Liver (tissue), 8 donors: ENCODE measurements at regions not wholly inside any gene's neighbourhood (a gene's known extent, or its start where the extent isn't known, plus 50 kb on each side); places are given as distances from the start of the nearest gene placed in this dataset.

Source experiments
- DNase-seq: peaks from one replicate; pipeline ENCODE4 v3.0.0-alpha.2; 2017; ENCODE audit warnings: low spot score
- H3K27ac ChIP-seq, 2 donors: one replicate each; pipeline ENCODE4 v1.7.0; 2013; ENCODE audit warnings: inconsistent platforms in 2 of 2, low read length in 2 of 2, control low read depth in 1 of 2, low read depth in 1 of 2, mild to moderate bottlenecking in 1 of 2
- H3K27me3 ChIP-seq, 4 donors: one replicate each; pipeline versions ENCODE4 v1.6.1 to v1.7.0; 2013; ENCODE audit warnings: low read length in 3 of 4, inconsistent platforms in 1 of 4, mild to moderate bottlenecking in 1 of 4, moderate library complexity in 1 of 4; ENCODE audit not compliant: control insufficient read depth in 4 of 4, insufficient read depth in 4 of 4
- H3K36me3 ChIP-seq, 4 donors: one replicate each; pipeline versions ENCODE4 v1.6.1 to v1.7.0; 2013; ENCODE audit warnings: low read length in 3 of 4, mild to moderate bottlenecking in 3 of 4, low read depth in 1 of 4, moderate library complexity in 1 of 4; ENCODE audit not compliant: control insufficient read depth in 4 of 4, insufficient read depth in 3 of 4
- H3K4me1 ChIP-seq, 4 donors: one replicate each; pipeline versions ENCODE4 v1.6.1 to v1.7.0; 2013; ENCODE audit warnings: low read length in 3 of 4, mild to moderate bottlenecking in 3 of 4, moderate library complexity in 1 of 4; ENCODE audit not compliant: control insufficient read depth in 4 of 4, insufficient read depth in 4 of 4
- H3K4me3 ChIP-seq, 3 donors: one replicate each; pipeline versions ENCODE4 v1.6.1 to v1.7.0; 2013; ENCODE audit warnings: low read length in 3 of 3, control low read depth in 1 of 3, low read depth in 1 of 3, mild to moderate bottlenecking in 1 of 3
- H3K9ac ChIP-seq, 2 donors: one replicate each; pipeline ENCODE4 v1.7.0; 2013; ENCODE audit warnings: low read length in 2 of 2, mild to moderate bottlenecking in 2 of 2, moderate library complexity in 2 of 2, control low read depth in 1 of 2, low read depth in 1 of 2
- H3K9me3 ChIP-seq, 4 donors: one replicate each; pipeline versions ENCODE4 v1.6.1 to v1.7.0; 2013; ENCODE audit warnings: low read length in 3 of 4; ENCODE audit not compliant: control insufficient read depth in 4 of 4
- EGR1 ChIP-seq, 2 donors: IDR thresholded peaks; 2 replicates each; pipeline ENCODE4 v1.6.1; 2016 to 2018; ENCODE audit warnings: antibody characterized with exemption in 2 of 2, low read depth in 2 of 2
- FOXA1 ChIP-seq: IDR thresholded peaks from 2 replicates; pipeline ENCODE4 v1.6.1; 2016; ENCODE audit warnings: antibody characterized with exemption
- FOXA2 ChIP-seq: IDR thresholded peaks from 2 replicates; pipeline ENCODE4 v1.6.1; 2016; ENCODE audit warnings: antibody characterized with exemption
- GABPA ChIP-seq, 2 donors: IDR thresholded peaks in 1 of 2; conservative IDR thresholded peaks in 1 of 2; 2 replicates each; pipeline ENCODE4 v1.6.1; 2016; ENCODE audit warnings: antibody characterized with exemption in 2 of 2, mild to moderate bottlenecking in 1 of 2, moderate library complexity in 1 of 2
- HNF4A ChIP-seq, 2 donors: conservative IDR thresholded peaks; 2 replicates each; pipeline ENCODE4 v1.6.1; 2016; ENCODE audit warnings: antibody characterized with exemption in 2 of 2, mild to moderate bottlenecking in 2 of 2
- HNF4G ChIP-seq: IDR thresholded peaks from 2 replicates; pipeline ENCODE4 v1.6.1; 2016; ENCODE audit warnings: antibody characterized with exemption
- JUND ChIP-seq, 2 donors: IDR thresholded peaks; 2 replicates each; pipeline ENCODE4 v1.6.1; 2016; ENCODE audit warnings: antibody characterized with exemption in 2 of 2
- NR2F2 ChIP-seq: IDR thresholded peaks from 2 replicates; pipeline ENCODE4 v1.6.1; 2016; ENCODE audit warnings: antibody characterized with exemption
- RAD21 ChIP-seq, 2 donors: IDR thresholded peaks; 2 replicates each; pipeline ENCODE4 v1.6.1; 2016; ENCODE audit warnings: antibody characterized with exemption in 2 of 2, mild to moderate bottlenecking in 2 of 2
- RXRA ChIP-seq, 2 donors: IDR thresholded peaks; 2 replicates each; pipeline ENCODE4 v1.6.1; 2017 to 2018; ENCODE audit warnings: antibody characterized with exemption in 2 of 2, mild to moderate bottlenecking in 1 of 2
- SP1 ChIP-seq: IDR thresholded peaks from 2 replicates; pipeline ENCODE4 v1.6.1; 2018; ENCODE audit warnings: antibody characterized with exemption, mild to moderate bottlenecking
- TAF1 ChIP-seq: conservative IDR thresholded peaks from 2 replicates; pipeline ENCODE4 v1.6.1; 2016; ENCODE audit warnings: antibody characterized with exemption, mild to moderate bottlenecking
- YY1 ChIP-seq: IDR thresholded peaks from 2 replicates; pipeline ENCODE4 v1.6.1; 2016; ENCODE audit warnings: antibody characterized with exemption, mild to moderate bottlenecking
- WGBS: extraction: QIAGEN DNeasy Blood & Tissue Kit; methylation state at CpG from one replicate; pipeline ENCODE4 v1.1.7; 2013; 5-methylcytosine and 5-hydroxymethylcytosine counted together
- TF ChIP-seq, protein P1 (sequence below): fragments of 150-350 bp; IDR thresholded peaks from 2 replicates; pipeline ENCODE4 v1.5.1; 2017; ENCODE audit warnings: improper control_type of control experiment, low read depth, low read length; ENCODE audit not compliant: missing input control
- TF ChIP-seq, protein P2 (sequence below): IDR thresholded peaks from 2 replicates; pipeline ENCODE4 v1.6.1; 2016; ENCODE audit warnings: antibody characterized with exemption
- TF ChIP-seq, protein P3 (sequence below): IDR thresholded peaks from 2 replicates; pipeline ENCODE4 v1.6.1; 2016; ENCODE audit warnings: antibody characterized with exemption, mild to moderate bottlenecking
- TF ChIP-seq, protein P4 (sequence below): IDR thresholded peaks from 2 replicates; pipeline ENCODE4 v1.6.1; 2016; ENCODE audit warnings: antibody characterized with exemption
- TF ChIP-seq, protein P5 (sequence below): IDR thresholded peaks from 2 replicates; pipeline ENCODE4 v1.6.1; 2016; ENCODE audit warnings: antibody characterized with exemption
- donor health status: healthy.
- donor health status: healthy.
- donor health status: healthy.
- donor health status: healthy.
- donor health status: healthy.

DNA sequence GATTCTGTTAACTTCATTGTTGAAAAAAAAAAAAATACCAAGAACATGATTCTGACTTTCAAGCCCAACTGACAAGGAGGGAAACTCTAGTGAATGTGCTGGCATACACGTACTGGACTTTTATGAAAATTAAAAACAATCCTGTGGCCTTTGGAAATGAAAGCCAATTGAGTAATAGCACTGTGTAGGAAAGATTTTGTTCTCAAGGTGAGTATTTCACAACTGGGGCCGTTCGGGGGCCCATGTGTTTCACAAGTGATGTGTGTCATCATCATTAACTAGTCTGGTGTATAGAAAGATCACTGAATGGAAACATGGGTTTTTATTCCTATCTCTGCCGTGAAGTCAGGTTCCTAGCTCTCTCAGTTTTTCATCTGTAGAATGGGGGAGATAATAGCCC lies 605.0 kb upstream of the CLINT1 start (continued):
- TF ChIP-seq, protein P1, sequence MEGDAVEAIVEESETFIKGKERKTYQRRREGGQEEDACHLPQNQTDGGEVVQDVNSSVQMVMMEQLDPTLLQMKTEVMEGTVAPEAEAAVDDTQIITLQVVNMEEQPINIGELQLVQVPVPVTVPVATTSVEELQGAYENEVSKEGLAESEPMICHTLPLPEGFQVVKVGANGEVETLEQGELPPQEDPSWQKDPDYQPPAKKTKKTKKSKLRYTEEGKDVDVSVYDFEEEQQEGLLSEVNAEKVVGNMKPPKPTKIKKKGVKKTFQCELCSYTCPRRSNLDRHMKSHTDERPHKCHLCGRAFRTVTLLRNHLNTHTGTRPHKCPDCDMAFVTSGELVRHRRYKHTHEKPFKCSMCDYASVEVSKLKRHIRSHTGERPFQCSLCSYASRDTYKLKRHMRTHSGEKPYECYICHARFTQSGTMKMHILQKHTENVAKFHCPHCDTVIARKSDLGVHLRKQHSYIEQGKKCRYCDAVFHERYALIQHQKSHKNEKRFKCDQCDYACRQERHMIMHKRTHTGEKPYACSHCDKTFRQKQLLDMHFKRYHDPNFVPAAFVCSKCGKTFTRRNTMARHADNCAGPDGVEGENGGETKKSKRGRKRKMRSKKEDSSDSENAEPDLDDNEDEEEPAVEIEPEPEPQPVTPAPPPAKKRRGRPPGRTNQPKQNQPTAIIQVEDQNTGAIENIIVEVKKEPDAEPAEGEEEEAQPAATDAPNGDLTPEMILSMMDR: no peak

DNA sequence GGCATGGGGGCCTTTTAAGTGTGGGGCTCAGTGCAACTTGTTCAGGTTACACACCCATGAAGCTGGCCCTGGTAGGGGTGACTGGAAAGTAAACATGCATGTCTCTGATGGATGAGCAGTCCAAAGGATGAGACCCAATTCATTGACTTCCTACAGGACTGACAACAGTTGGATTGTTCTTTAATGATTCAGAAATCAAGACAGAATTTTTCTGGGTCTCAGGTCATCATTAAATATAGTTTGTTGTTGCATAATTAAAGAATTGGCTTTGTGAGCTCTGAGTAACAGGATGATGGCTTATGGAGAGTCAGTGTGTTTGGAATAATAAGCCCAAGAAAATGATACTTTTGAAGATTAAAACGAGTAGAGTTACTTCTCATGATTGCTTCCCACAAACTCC lies 604.2 kb upstream of the CLINT1 start:
- Histone ChIP-seq H3K27ac (peak overlapping the region; percentile 73 to 76), H3K36me3 (no peaks in the 10 kb centered on the region), H3K4me1 (peaks cover 10 to 46% (median 29%) of the 10 kb centered on the region in 4 donors), H3K4me3 (no peak overlapping the region), H3K9ac (no peak overlapping the region), H3K9me3 (no peaks in the 10 kb centered on the region), H3K27me3 (no peaks in the 10 kb centered on the region)
- 42% methylated on average over 1 of the region's 1 CpG for WGBS
- no peak for DNase-seq
- TF ChIP-seq, protein P2, sequence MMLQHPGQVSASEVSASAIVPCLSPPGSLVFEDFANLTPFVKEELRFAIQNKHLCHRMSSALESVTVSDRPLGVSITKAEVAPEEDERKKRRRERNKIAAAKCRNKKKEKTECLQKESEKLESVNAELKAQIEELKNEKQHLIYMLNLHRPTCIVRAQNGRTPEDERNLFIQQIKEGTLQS: no peak
- TF ChIP-seq HNF4A (conservative IDR thresholded peaks at IDR 0.05): peak in 1 of 2 donors; percentile 8

DNA sequence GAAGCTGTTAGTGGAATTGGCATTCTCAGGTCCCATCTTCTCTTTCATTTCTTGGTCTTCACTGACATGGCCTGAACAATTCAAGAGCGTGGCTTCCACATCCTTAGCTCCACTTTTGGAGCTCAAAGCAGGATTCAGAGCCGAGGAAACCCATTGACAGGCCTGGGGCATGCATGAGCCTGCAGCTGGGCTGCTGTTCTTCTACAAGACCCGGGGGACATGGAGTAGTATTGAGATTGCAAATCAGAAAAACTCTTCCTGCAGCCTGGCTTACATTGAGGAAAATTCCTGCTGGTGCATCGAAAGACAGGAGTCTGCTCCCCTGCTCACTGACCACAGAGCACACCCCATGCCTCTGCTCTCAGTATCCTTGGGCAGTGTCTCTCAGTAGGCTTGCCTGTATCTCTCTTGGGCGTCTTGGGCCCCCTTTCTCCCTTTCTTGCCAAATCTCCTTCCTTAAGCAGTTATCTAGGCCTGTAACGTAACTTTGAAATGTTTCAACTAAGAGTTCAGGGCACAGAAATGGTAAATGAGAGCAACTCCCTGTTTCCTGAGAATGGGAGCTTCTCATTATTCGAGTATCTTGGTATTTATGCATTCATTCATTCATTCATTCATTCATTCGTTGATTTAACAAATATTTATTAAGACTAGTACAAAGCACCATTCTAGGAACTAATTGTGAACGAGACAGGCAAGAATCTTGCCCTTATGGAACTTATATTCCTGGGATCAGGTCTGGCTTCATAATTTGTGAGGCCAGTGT lies 603.6 kb upstream of the CLINT1 start:
- Histone ChIP-seq H3K27ac (peak overlapping the region; percentile 60 to 86), H3K36me3 (no peaks in the 10 kb centered on the region), H3K27me3 (no peaks in the 10 kb centered on the region), H3K4me1 (peaks cover 10 to 46% (median 29%) of the 10 kb centered on the region in 4 donors), H3K9ac (no peak overlapping the region), H3K4me3 (peak overlapping the region in 1 of 3 donors; percentile 30), H3K9me3 (no peaks in the 10 kb centered on the region)
- no peak for DNase-seq
- TF ChIP-seq, protein P3, sequence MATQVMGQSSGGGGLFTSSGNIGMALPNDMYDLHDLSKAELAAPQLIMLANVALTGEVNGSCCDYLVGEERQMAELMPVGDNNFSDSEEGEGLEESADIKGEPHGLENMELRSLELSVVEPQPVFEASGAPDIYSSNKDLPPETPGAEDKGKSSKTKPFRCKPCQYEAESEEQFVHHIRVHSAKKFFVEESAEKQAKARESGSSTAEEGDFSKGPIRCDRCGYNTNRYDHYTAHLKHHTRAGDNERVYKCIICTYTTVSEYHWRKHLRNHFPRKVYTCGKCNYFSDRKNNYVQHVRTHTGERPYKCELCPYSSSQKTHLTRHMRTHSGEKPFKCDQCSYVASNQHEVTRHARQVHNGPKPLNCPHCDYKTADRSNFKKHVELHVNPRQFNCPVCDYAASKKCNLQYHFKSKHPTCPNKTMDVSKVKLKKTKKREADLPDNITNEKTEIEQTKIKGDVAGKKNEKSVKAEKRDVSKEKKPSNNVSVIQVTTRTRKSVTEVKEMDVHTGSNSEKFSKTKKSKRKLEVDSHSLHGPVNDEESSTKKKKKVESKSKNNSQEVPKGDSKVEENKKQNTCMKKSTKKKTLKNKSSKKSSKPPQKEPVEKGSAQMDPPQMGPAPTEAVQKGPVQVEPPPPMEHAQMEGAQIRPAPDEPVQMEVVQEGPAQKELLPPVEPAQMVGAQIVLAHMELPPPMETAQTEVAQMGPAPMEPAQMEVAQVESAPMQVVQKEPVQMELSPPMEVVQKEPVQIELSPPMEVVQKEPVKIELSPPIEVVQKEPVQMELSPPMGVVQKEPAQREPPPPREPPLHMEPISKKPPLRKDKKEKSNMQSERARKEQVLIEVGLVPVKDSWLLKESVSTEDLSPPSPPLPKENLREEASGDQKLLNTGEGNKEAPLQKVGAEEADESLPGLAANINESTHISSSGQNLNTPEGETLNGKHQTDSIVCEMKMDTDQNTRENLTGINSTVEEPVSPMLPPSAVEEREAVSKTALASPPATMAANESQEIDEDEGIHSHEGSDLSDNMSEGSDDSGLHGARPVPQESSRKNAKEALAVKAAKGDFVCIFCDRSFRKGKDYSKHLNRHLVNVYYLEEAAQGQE: no peak
- TF ChIP-seq EGR1 (IDR thresholded peaks at IDR 0.05; ENCODE audit: low read depth in 2 of 2) (no peak), SP1 (no peak), RXRA (IDR thresholded peaks at IDR 0.05) (no peak), HNF4A (conservative IDR thresholded peaks at IDR 0.05) (no peak), TAF1 (no peak), NR2F2 (no peak), YY1 (no peak), RAD21 (IDR thresholded peaks at IDR 0.05) (no peak), FOXA2 (no peak), GABPA (IDR thresholded peaks at IDR 0.05 in 1 of 2, conservative IDR thresholded peaks at IDR 0.05 in 1 of 2) (no peak), JUND (IDR thresholded peaks at IDR 0.05) (no peak), FOXA1 (no peak), HNF4G (no peak)
- TF ChIP-seq, protein P1: no peak
- TF ChIP-seq, protein P4, sequence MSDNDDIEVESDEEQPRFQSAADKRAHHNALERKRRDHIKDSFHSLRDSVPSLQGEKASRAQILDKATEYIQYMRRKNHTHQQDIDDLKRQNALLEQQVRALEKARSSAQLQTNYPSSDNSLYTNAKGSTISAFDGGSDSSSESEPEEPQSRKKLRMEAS: no peak
- TF ChIP-seq, protein P5, sequence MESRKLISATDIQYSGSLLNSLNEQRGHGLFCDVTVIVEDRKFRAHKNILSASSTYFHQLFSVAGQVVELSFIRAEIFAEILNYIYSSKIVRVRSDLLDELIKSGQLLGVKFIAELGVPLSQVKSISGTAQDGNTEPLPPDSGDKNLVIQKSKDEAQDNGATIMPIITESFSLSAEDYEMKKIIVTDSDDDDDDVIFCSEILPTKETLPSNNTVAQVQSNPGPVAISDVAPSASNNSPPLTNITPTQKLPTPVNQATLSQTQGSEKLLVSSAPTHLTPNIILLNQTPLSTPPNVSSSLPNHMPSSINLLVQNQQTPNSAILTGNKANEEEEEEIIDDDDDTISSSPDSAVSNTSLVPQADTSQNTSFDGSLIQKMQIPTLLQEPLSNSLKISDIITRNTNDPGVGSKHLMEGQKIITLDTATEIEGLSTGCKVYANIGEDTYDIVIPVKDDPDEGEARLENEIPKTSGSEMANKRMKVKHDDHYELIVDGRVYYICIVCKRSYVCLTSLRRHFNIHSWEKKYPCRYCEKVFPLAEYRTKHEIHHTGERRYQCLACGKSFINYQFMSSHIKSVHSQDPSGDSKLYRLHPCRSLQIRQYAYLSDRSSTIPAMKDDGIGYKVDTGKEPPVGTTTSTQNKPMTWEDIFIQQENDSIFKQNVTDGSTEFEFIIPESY: no peak
- TF ChIP-seq, protein P2: no peak
- 86% methylated on average over 9 of the region's 9 CpGs for WGBS
